Liver (tissue), 8 donors: ENCODE measurements at regions not wholly inside any gene's neighbourhood (a gene's known extent, or its start where the extent isn't known, plus 50 kb on each side); places are given as distances from the start of the nearest gene placed in this dataset.

ENCODE experiments used
- DNase-seq: peaks from one replicate; pipeline ENCODE4 v3.0.0-alpha.2; 2017; ENCODE audit warnings: low spot score
- H3K27ac ChIP-seq, 2 donors: one replicate each; pipeline ENCODE4 v1.7.0; 2013; ENCODE audit warnings: inconsistent platforms in 2 of 2, low read length in 2 of 2, control low read depth in 1 of 2, low read depth in 1 of 2, mild to moderate bottlenecking in 1 of 2
- H3K27me3 ChIP-seq, 4 donors: one replicate each; pipeline versions ENCODE4 v1.6.1 to v1.7.0; 2013; ENCODE audit warnings: low read length in 3 of 4, inconsistent platforms in 1 of 4, mild to moderate bottlenecking in 1 of 4, moderate library complexity in 1 of 4; ENCODE audit not compliant: control insufficient read depth in 4 of 4, insufficient read depth in 4 of 4
- H3K36me3 ChIP-seq, 4 donors: one replicate each; pipeline versions ENCODE4 v1.6.1 to v1.7.0; 2013; ENCODE audit warnings: low read length in 3 of 4, mild to moderate bottlenecking in 3 of 4, low read depth in 1 of 4, moderate library complexity in 1 of 4; ENCODE audit not compliant: control insufficient read depth in 4 of 4, insufficient read depth in 3 of 4
- H3K4me1 ChIP-seq, 4 donors: one replicate each; pipeline versions ENCODE4 v1.6.1 to v1.7.0; 2013; ENCODE audit warnings: low read length in 3 of 4, mild to moderate bottlenecking in 3 of 4, moderate library complexity in 1 of 4; ENCODE audit not compliant: control insufficient read depth in 4 of 4, insufficient read depth in 4 of 4
- H3K4me3 ChIP-seq, 3 donors: one replicate each; pipeline versions ENCODE4 v1.6.1 to v1.7.0; 2013; ENCODE audit warnings: low read length in 3 of 3, control low read depth in 1 of 3, low read depth in 1 of 3, mild to moderate bottlenecking in 1 of 3
- H3K9ac ChIP-seq, 2 donors: one replicate each; pipeline ENCODE4 v1.7.0; 2013; ENCODE audit warnings: low read length in 2 of 2, mild to moderate bottlenecking in 2 of 2, moderate library complexity in 2 of 2, control low read depth in 1 of 2, low read depth in 1 of 2
- H3K9me3 ChIP-seq, 4 donors: one replicate each; pipeline versions ENCODE4 v1.6.1 to v1.7.0; 2013; ENCODE audit warnings: low read length in 3 of 4; ENCODE audit not compliant: control insufficient read depth in 4 of 4
- EGR1 ChIP-seq, 2 donors: IDR thresholded peaks; 2 replicates each; pipeline ENCODE4 v1.6.1; 2016 to 2018; ENCODE audit warnings: antibody characterized with exemption in 2 of 2, low read depth in 2 of 2
- FOXA1 ChIP-seq: IDR thresholded peaks from 2 replicates; pipeline ENCODE4 v1.6.1; 2016; ENCODE audit warnings: antibody characterized with exemption
- FOXA2 ChIP-seq: IDR thresholded peaks from 2 replicates; pipeline ENCODE4 v1.6.1; 2016; ENCODE audit warnings: antibody characterized with exemption
- GABPA ChIP-seq, 2 donors: IDR thresholded peaks in 1 of 2; conservative IDR thresholded peaks in 1 of 2; 2 replicates each; pipeline ENCODE4 v1.6.1; 2016; ENCODE audit warnings: antibody characterized with exemption in 2 of 2, mild to moderate bottlenecking in 1 of 2, moderate library complexity in 1 of 2
- HNF4A ChIP-seq, 2 donors: conservative IDR thresholded peaks; 2 replicates each; pipeline ENCODE4 v1.6.1; 2016; ENCODE audit warnings: antibody characterized with exemption in 2 of 2, mild to moderate bottlenecking in 2 of 2
- HNF4G ChIP-seq: IDR thresholded peaks from 2 replicates; pipeline ENCODE4 v1.6.1; 2016; ENCODE audit warnings: antibody characterized with exemption
- JUND ChIP-seq, 2 donors: IDR thresholded peaks; 2 replicates each; pipeline ENCODE4 v1.6.1; 2016; ENCODE audit warnings: antibody characterized with exemption in 2 of 2
- NR2F2 ChIP-seq: IDR thresholded peaks from 2 replicates; pipeline ENCODE4 v1.6.1; 2016; ENCODE audit warnings: antibody characterized with exemption
- RAD21 ChIP-seq, 2 donors: IDR thresholded peaks; 2 replicates each; pipeline ENCODE4 v1.6.1; 2016; ENCODE audit warnings: antibody characterized with exemption in 2 of 2, mild to moderate bottlenecking in 2 of 2
- RXRA ChIP-seq, 2 donors: IDR thresholded peaks; 2 replicates each; pipeline ENCODE4 v1.6.1; 2017 to 2018; ENCODE audit warnings: antibody characterized with exemption in 2 of 2, mild to moderate bottlenecking in 1 of 2
- SP1 ChIP-seq: IDR thresholded peaks from 2 replicates; pipeline ENCODE4 v1.6.1; 2018; ENCODE audit warnings: antibody characterized with exemption, mild to moderate bottlenecking
- TAF1 ChIP-seq: conservative IDR thresholded peaks from 2 replicates; pipeline ENCODE4 v1.6.1; 2016; ENCODE audit warnings: antibody characterized with exemption, mild to moderate bottlenecking
- WGBS: extraction: QIAGEN DNeasy Blood & Tissue Kit; methylation state at CpG from one replicate; pipeline ENCODE4 v1.1.7; 2013; 5-methylcytosine and 5-hydroxymethylcytosine counted together
- TF ChIP-seq, protein P1 (sequence below): IDR thresholded peaks from 2 replicates; pipeline ENCODE4 v1.6.1; 2016; ENCODE audit warnings: antibody characterized with exemption
- TF ChIP-seq, protein P2 (sequence below): fragments of 150-350 bp; IDR thresholded peaks from 2 replicates; pipeline ENCODE4 v1.5.1; 2017; ENCODE audit warnings: improper control_type of control experiment, low read depth, low read length; ENCODE audit not compliant: missing input control
- TF ChIP-seq, protein P3 (sequence below): IDR thresholded peaks from 2 replicates; pipeline ENCODE4 v1.6.1; 2016; ENCODE audit warnings: antibody characterized with exemption, mild to moderate bottlenecking
- TF ChIP-seq, protein P4 (sequence below): IDR thresholded peaks from 2 replicates; pipeline ENCODE4 v1.6.1; 2016; ENCODE audit warnings: antibody characterized with exemption
- donor health status: healthy.
- donor health status: healthy.
- donor health status: healthy.
- donor health status: healthy.
- donor health status: healthy.

DNA sequence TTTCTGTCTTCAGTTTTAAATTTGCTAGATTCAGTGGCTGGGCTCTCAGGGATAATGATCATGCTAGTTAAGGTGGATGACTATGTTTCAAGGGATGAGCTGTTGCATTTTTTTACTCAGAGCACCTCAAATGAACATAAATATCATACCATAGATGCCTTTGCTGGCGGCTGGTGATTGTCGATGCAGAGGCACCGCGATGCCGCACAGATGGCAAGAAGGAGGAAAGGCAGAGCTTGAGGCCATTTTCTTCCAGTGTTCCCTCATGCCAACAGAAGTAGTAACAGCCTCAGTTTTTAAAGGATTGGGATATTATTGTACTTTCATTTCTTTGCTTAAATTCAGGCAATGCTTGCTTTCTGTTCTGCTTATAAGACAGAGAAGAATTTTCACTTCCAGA lies 654.7 kb upstream of the IGFBP7 start:
- Histone ChIP-seq H3K9me3 (no peaks in the 10 kb centered on the region), H3K4me3 (no peak overlapping the region), H3K36me3 (no peaks in the 10 kb centered on the region), H3K27me3 (no peaks in the 10 kb centered on the region), H3K4me1 (no peaks in the 10 kb centered on the region), H3K9ac (no peak overlapping the region), H3K27ac (no peak overlapping the region)
- no peak for DNase-seq
- no peak for TF ChIP-seq EGR1 (IDR thresholded peaks at IDR 0.05; ENCODE audit: low read depth in 2 of 2)
- TF ChIP-seq RAD21 (IDR thresholded peaks at IDR 0.05), result no peak
- TF ChIP-seq, protein P1, sequence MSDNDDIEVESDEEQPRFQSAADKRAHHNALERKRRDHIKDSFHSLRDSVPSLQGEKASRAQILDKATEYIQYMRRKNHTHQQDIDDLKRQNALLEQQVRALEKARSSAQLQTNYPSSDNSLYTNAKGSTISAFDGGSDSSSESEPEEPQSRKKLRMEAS, result no peak
- TF ChIP-seq HNF4G, result no peak
- TF ChIP-seq, protein P2, sequence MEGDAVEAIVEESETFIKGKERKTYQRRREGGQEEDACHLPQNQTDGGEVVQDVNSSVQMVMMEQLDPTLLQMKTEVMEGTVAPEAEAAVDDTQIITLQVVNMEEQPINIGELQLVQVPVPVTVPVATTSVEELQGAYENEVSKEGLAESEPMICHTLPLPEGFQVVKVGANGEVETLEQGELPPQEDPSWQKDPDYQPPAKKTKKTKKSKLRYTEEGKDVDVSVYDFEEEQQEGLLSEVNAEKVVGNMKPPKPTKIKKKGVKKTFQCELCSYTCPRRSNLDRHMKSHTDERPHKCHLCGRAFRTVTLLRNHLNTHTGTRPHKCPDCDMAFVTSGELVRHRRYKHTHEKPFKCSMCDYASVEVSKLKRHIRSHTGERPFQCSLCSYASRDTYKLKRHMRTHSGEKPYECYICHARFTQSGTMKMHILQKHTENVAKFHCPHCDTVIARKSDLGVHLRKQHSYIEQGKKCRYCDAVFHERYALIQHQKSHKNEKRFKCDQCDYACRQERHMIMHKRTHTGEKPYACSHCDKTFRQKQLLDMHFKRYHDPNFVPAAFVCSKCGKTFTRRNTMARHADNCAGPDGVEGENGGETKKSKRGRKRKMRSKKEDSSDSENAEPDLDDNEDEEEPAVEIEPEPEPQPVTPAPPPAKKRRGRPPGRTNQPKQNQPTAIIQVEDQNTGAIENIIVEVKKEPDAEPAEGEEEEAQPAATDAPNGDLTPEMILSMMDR, result no peak
- TF ChIP-seq FOXA1, result no peak
- TF ChIP-seq, protein P3, sequence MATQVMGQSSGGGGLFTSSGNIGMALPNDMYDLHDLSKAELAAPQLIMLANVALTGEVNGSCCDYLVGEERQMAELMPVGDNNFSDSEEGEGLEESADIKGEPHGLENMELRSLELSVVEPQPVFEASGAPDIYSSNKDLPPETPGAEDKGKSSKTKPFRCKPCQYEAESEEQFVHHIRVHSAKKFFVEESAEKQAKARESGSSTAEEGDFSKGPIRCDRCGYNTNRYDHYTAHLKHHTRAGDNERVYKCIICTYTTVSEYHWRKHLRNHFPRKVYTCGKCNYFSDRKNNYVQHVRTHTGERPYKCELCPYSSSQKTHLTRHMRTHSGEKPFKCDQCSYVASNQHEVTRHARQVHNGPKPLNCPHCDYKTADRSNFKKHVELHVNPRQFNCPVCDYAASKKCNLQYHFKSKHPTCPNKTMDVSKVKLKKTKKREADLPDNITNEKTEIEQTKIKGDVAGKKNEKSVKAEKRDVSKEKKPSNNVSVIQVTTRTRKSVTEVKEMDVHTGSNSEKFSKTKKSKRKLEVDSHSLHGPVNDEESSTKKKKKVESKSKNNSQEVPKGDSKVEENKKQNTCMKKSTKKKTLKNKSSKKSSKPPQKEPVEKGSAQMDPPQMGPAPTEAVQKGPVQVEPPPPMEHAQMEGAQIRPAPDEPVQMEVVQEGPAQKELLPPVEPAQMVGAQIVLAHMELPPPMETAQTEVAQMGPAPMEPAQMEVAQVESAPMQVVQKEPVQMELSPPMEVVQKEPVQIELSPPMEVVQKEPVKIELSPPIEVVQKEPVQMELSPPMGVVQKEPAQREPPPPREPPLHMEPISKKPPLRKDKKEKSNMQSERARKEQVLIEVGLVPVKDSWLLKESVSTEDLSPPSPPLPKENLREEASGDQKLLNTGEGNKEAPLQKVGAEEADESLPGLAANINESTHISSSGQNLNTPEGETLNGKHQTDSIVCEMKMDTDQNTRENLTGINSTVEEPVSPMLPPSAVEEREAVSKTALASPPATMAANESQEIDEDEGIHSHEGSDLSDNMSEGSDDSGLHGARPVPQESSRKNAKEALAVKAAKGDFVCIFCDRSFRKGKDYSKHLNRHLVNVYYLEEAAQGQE, result no peak
- TF ChIP-seq JUND (IDR thresholded peaks at IDR 0.05), result no peak
- TF ChIP-seq SP1, result no peak
- no peak for TF ChIP-seq NR2F2
- TF ChIP-seq GABPA (IDR thresholded peaks at IDR 0.05 in 1 of 2, conservative IDR thresholded peaks at IDR 0.05 in 1 of 2), result no peak
- no peak for TF ChIP-seq RXRA (IDR thresholded peaks at IDR 0.05)
- 92% methylated on average over 5 of the region's 5 CpGs for WGBS

DNA sequence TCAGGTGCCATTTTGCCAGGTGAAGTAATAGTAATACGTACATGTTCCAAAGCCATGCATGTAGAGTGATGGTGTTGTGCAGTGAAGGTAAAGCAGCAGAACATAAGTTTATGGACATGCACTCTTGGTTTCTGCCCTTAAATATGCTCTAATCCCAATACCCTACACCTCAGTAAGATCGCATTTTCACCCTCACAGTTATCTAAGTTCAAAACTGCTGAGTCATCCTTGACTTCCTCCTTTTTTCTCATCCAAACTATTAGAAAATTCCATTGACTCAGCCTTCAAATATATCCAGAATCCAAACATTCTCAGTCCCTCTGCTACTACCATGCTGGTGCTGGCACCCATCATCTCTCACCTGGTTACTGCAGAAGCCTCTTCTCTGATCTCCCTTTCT lies 652.9 kb upstream of the IGFBP7 start:
- WGBS, result 64% methylated on average over 2 of the region's 2 CpGs
- no peaks in the 10 kb centered on the region for H3K27me3 ChIP-seq

More for the DNA sequence above, 652.9 kb upstream of the IGFBP7 start:
- Histone ChIP-seq H3K9me3 (no peaks in the 10 kb centered on the region), H3K9ac (no peak overlapping the region), H3K4me1 (no peaks in the 10 kb centered on the region), H3K36me3 (no peaks in the 10 kb centered on the region), H3K27ac (no peak overlapping the region), H3K4me3 (no peak overlapping the region)
- no peak for DNase-seq
- TF ChIP-seq GABPA (IDR thresholded peaks at IDR 0.05 in 1 of 2, conservative IDR thresholded peaks at IDR 0.05 in 1 of 2) (no peak), TAF1 (no peak), RAD21 (IDR thresholded peaks at IDR 0.05) (no peak), SP1 (no peak), NR2F2 (no peak), RXRA (IDR thresholded peaks at IDR 0.05) (no peak), HNF4A (conservative IDR thresholded peaks at IDR 0.05) (no peak), FOXA2 (no peak)
- TF ChIP-seq, protein P3, result no peak
- TF ChIP-seq, protein P4, sequence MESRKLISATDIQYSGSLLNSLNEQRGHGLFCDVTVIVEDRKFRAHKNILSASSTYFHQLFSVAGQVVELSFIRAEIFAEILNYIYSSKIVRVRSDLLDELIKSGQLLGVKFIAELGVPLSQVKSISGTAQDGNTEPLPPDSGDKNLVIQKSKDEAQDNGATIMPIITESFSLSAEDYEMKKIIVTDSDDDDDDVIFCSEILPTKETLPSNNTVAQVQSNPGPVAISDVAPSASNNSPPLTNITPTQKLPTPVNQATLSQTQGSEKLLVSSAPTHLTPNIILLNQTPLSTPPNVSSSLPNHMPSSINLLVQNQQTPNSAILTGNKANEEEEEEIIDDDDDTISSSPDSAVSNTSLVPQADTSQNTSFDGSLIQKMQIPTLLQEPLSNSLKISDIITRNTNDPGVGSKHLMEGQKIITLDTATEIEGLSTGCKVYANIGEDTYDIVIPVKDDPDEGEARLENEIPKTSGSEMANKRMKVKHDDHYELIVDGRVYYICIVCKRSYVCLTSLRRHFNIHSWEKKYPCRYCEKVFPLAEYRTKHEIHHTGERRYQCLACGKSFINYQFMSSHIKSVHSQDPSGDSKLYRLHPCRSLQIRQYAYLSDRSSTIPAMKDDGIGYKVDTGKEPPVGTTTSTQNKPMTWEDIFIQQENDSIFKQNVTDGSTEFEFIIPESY, result no peak
